ENCODE measurements at regions not wholly inside any gene's neighbourhood (a gene's known extent, or its start where the extent isn't known, plus 50 kb on each side); places are given as distances from the start of the nearest gene placed in this dataset.

- no peak for DNase-seq (ENCODE audit: low spot score)
- in situ Hi-C loops (cut with MboI; ENCODE audit: low sequenced_read_pairs, unreplicated experiment) = no loop called here
- TF ChIP-seq, protein P1, sequence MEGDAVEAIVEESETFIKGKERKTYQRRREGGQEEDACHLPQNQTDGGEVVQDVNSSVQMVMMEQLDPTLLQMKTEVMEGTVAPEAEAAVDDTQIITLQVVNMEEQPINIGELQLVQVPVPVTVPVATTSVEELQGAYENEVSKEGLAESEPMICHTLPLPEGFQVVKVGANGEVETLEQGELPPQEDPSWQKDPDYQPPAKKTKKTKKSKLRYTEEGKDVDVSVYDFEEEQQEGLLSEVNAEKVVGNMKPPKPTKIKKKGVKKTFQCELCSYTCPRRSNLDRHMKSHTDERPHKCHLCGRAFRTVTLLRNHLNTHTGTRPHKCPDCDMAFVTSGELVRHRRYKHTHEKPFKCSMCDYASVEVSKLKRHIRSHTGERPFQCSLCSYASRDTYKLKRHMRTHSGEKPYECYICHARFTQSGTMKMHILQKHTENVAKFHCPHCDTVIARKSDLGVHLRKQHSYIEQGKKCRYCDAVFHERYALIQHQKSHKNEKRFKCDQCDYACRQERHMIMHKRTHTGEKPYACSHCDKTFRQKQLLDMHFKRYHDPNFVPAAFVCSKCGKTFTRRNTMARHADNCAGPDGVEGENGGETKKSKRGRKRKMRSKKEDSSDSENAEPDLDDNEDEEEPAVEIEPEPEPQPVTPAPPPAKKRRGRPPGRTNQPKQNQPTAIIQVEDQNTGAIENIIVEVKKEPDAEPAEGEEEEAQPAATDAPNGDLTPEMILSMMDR (IDR thresholded peaks at IDR 0.05; ENCODE audit: borderline replicate concordance, control extremely low read depth, extremely low read depth, insufficient read depth, missing control alignments) = no peak
These were observed 56.5 kb upstream of the SIRPA start for GRCh38 chr20:1838556-1839279.

DNA sequence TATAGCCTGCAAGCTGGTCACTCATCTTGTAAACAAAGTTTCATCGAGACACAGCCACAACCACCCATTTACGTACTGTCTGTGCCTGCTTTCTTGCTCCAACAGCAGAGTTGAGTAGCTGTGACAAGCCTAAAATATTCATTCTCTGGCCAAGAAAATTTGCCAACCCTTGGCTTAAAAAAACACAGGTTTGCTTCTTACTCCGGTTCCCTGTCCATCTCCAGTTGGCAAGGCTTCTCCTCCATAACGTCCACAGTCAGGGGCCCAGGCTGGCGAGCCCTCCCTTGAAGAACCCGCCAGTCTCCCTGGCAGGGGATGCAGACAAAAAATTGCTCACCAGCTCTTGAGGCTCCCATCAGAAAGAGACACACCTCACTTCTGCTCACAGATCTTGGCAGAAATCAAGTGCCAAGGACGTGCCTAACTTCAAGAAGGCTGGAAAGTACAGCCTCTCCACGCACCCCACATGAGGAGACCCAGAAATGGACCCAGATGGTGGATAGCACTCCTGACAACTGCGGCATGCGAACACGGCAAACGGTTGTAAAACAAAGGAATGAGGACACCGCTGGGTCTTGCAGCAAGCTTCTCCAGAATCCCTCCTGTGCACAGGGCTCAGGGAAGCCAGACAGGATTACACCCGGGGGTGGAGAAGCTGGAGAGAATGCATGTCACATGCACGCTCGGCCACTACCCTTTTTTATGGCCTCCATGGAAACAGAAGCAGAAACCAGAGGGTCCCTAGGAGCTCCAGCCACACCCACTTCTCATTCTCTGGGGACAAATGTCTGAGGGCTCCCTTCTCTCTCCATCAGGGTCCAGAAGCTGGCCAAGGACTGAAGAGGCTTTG lies 59.8 kb upstream of the SIRPA start:
- no peak for DNase-seq (ENCODE audit: low spot score)
- TF ChIP-seq, protein P1 (IDR thresholded peaks at IDR 0.05; ENCODE audit: borderline replicate concordance, control extremely low read depth, extremely low read depth, insufficient read depth, missing control alignments) = no peak
- in situ Hi-C loops (cut with MboI; ENCODE audit: low sequenced_read_pairs, unreplicated experiment) = no loop called here

- in situ Hi-C loops (cut with MboI; ENCODE audit: low sequenced_read_pairs, unreplicated experiment) = no loop called here
- TF ChIP-seq, protein P1 (IDR thresholded peaks at IDR 0.05; ENCODE audit: borderline replicate concordance, control extremely low read depth, extremely low read depth, insufficient read depth, missing control alignments) = no peak
- no peak for DNase-seq (ENCODE audit: low spot score)
These were observed 61.2 kb upstream of the SIRPA start for GRCh38 chr20:1833728-1834726.

DNA sequence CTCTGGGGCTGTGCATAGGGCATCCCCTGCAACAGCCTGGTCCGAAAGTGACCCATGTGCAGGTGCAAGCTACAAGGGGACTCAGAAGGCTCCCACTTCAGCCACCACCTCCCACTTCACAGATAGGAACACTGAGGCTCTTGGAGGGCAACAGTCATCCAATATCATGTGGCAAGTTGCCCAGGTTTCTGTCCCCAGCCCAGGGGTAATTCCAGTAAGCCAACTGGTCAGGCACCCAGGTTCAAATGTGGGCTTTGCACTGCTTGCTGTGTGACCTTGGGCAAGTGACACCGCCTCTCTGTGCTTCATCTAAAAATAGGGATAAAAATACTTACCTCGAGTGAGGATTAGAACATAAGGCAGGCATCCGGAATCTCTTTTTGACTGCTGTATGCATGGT lies 62.0 kb upstream of the SIRPA start:
- TF ChIP-seq, protein P1 (IDR thresholded peaks at IDR 0.05; ENCODE audit: borderline replicate concordance, control extremely low read depth, extremely low read depth, insufficient read depth, missing control alignments) = no peak
- no peak for DNase-seq (ENCODE audit: low spot score)
- in situ Hi-C loops (cut with MboI; ENCODE audit: low sequenced_read_pairs, unreplicated experiment) = no loop called here

- DNase-seq (ENCODE audit: low spot score) = no peak
These were observed 62.6 kb upstream of the SIRPA start for GRCh38 chr20:1832634-1833033.

More at GRCh38 chr20:1832634-1833033, 62.6 kb upstream of the SIRPA start:
- in situ Hi-C loops (cut with MboI; ENCODE audit: low sequenced_read_pairs, unreplicated experiment) = no loop called here
- TF ChIP-seq, protein P1 (IDR thresholded peaks at IDR 0.05; ENCODE audit: borderline replicate concordance, control extremely low read depth, extremely low read depth, insufficient read depth, missing control alignments) = no peak

All from GM13976 (cell line).